H1 (cell line): ENCODE measurements at regions not wholly inside any gene's neighbourhood (a gene's known extent, or its start where the extent isn't known, plus 50 kb on each side); places are given as distances from the start of the nearest gene placed in this dataset.

Experiments used
- CTCF ChIA-PET: fragments of 300-600 bp; sonication (Branson Sonifier 250); formaldehyde crosslinking; loops from one replicate; lab custom pipeline; 2021; ENCODE audit not compliant: partially characterized antibody; lab: Charles Lee
- POLR2A ChIA-PET: fragments of 300-600 bp; sonication (Branson Sonifier 250); formaldehyde crosslinking; loops from one replicate; lab custom pipeline; 2021; ENCODE audit warnings: inconsistent platforms; ENCODE audit not compliant: partially characterized antibody; lab: Charles Lee
- DNase-seq, 2 experiments: peaks; one replicate each; pipeline versions ENCODE4 v3.0.0 to v3.0.0-alpha.2; 2010 to 2022; ENCODE audit warnings: low spot score in 2 of 2, low read depth in 1 of 2, mixed read lengths in 1 of 2
- FAIRE-seq: peaks from 2 replicates; lab custom pipeline; 2011; peaks lifted over from hg19 to GRCh38; lab: Jason Lieb, UNC
- H2AFZ ChIP-seq: 2 replicates; pipeline ENCODE4 v1.8.1; 2012; ENCODE audit warnings: low read length, inconsistent platforms
- H2AK5ac ChIP-seq: 2 replicates; pipeline ENCODE4 v1.6.1; 2013; ENCODE audit warnings: low read depth, low read length
- H2BK120ac ChIP-seq: replicated peaks from 2 replicates; pipeline ENCODE3; 2013; ENCODE audit warnings: low read depth, low read length, inconsistent platforms
- H2BK12ac ChIP-seq: 2 replicates; pipeline ENCODE4 v1.6.1; 2013; ENCODE audit warnings: low read depth, low read length
- H2BK15ac ChIP-seq: 2 replicates; pipeline ENCODE4 v1.6.1; 2013; ENCODE audit warnings: low read length
- H2BK20ac ChIP-seq: 2 replicates; pipeline ENCODE4 v1.6.1; 2013; ENCODE audit warnings: low read length
- H2BK5ac ChIP-seq: 2 replicates; pipeline ENCODE4 v1.6.1; 2013; ENCODE audit warnings: low read depth, low read length
- H3K14ac ChIP-seq: 2 replicates; pipeline ENCODE4 v1.6.1; 2013; ENCODE audit warnings: inconsistent platforms; ENCODE audit not compliant: insufficient read length
- H3K18ac ChIP-seq: 2 replicates; pipeline ENCODE4 v1.6.1; 2013; ENCODE audit warnings: low read length; ENCODE audit errors: extremely low read depth
- H3K23ac ChIP-seq: 2 replicates; pipeline ENCODE4 v1.6.1; 2013; ENCODE audit warnings: inconsistent platforms; ENCODE audit not compliant: insufficient read length
- H3K23me2 ChIP-seq: 2 replicates; pipeline ENCODE4 v1.6.1; 2013; ENCODE audit warnings: low read depth, low read length
- H3K27ac ChIP-seq: 2 replicates; pipeline ENCODE4 v1.6.1; 2011; ENCODE audit warnings: low read depth, low read length, inconsistent platforms
- H3K27me3 ChIP-seq, 4 experiments: replicated peaks in 1 of 4; 1 replicate in 1 of 4; 2 replicates in 3 of 4; pipeline versions ENCODE4 v1.6.1 to v1.8.1; 2011 to 2013; ENCODE audit warnings: low read length in 3 of 4, mild to moderate bottlenecking in 3 of 4, inconsistent platforms in 2 of 4, mixed read lengths in 2 of 4, moderate library complexity in 1 of 4; ENCODE audit not compliant: control insufficient read depth in 3 of 4, insufficient read depth in 3 of 4; ENCODE audit errors: extremely low read depth in 1 of 4
- H3K36me3 ChIP-seq, 4 experiments: 2 replicates each; pipeline versions ENCODE4 v1.6.1 to v1.8.1; 2011 to 2013; ENCODE audit warnings: mild to moderate bottlenecking in 4 of 4, low read length in 3 of 4, moderate library complexity in 2 of 4, control low read depth in 1 of 4, inconsistent platforms in 1 of 4; ENCODE audit not compliant: insufficient read depth in 4 of 4, control insufficient read depth in 2 of 4
- H3K4ac ChIP-seq: replicated peaks from 2 replicates; pipeline ENCODE3; 2013; ENCODE audit warnings: low read length, low read depth, mixed read lengths, inconsistent platforms; ENCODE audit not compliant: insufficient read length
- H3K4me1 ChIP-seq, 4 experiments: replicated peaks in 1 of 4; 1 replicate in 1 of 4; 2 replicates in 3 of 4; pipeline versions ENCODE4 v1.6.1 to v1.8.1; 2011 to 2013; ENCODE audit warnings: low read length in 3 of 4, inconsistent platforms in 2 of 4, mixed read lengths in 1 of 4; ENCODE audit not compliant: insufficient read depth in 4 of 4, control insufficient read depth in 3 of 4
- H3K4me2 ChIP-seq, 2 experiments: 2 replicates each; pipeline versions ENCODE4 v1.6.1 to v1.8.1; 2011 to 2013; ENCODE audit warnings: low read depth in 2 of 2, low read length in 2 of 2, control low read depth in 1 of 2, inconsistent platforms in 1 of 2, mild to moderate bottlenecking in 1 of 2; ENCODE audit not compliant: insufficient read depth in 1 of 2
- H3K4me3 ChIP-seq, 4 experiments: fragments of 200-600, 300-600 bp in 1 of 4; sonication (generic), shearing (Covaris generic), sonication (Bioruptor Twin) in 1 of 4; 2 replicates each; pipeline versions ENCODE4 v1.5.1 to v1.8.1; 2011 to 2016; ENCODE audit warnings: low read length in 4 of 4, low read depth in 3 of 4, control low read depth in 2 of 4, inconsistent platforms in 2 of 4, mild to moderate bottlenecking in 2 of 4, mixed read lengths in 1 of 4, moderate library complexity in 1 of 4; ENCODE audit not compliant: insufficient read depth in 2 of 4; ENCODE audit errors: extremely low read depth in 1 of 4
- H3K56ac ChIP-seq: replicated peaks from 2 replicates; pipeline ENCODE3; 2013; ENCODE audit warnings: low read depth, mild to moderate bottlenecking, mixed read lengths, low read length, inconsistent platforms; ENCODE audit not compliant: insufficient read length
- H3K79me1 ChIP-seq: 2 replicates; pipeline ENCODE4 v1.6.1; 2013; ENCODE audit warnings: low read depth, low read length, control low read depth
- H3K79me2 ChIP-seq, 2 experiments: 2 replicates each; pipeline versions ENCODE4 v1.6.1 to v1.8.1; 2012 to 2013; ENCODE audit warnings: low read length in 2 of 2, mild to moderate bottlenecking in 2 of 2, inconsistent platforms in 1 of 2; ENCODE audit not compliant: insufficient read depth in 2 of 2, control insufficient read depth in 1 of 2
- H3K9ac ChIP-seq, 4 experiments: replicated peaks in 1 of 4; 1 replicate in 1 of 4; 2 replicates in 3 of 4; pipeline versions ENCODE4 v1.6.1 to v1.8.1; 2011 to 2013; ENCODE audit warnings: low read depth in 3 of 4, low read length in 3 of 4, control low read depth in 2 of 4, mild to moderate bottlenecking in 2 of 4, moderate library complexity in 2 of 4, inconsistent platforms in 1 of 4; ENCODE audit errors: extremely low read depth in 1 of 4
- H3K9me3 ChIP-seq, 2 experiments: 2 replicates each; pipeline versions ENCODE4 v1.6.1 to v1.8.1; 2012 to 2013; ENCODE audit warnings: mild to moderate bottlenecking in 2 of 2, moderate library complexity in 2 of 2, control low read depth in 1 of 2, inconsistent platforms in 1 of 2, low read depth in 1 of 2, low read length in 1 of 2, mixed read lengths in 1 of 2; ENCODE audit not compliant: insufficient read depth in 2 of 2
- H4K20me1 ChIP-seq, 2 experiments: replicated peaks in 1 of 2; 2 replicates each; pipeline versions ENCODE3 to v1.8.1; 2011 to 2013; ENCODE audit warnings: inconsistent platforms in 2 of 2, low read length in 2 of 2, mild to moderate bottlenecking in 1 of 2; ENCODE audit not compliant: insufficient read depth in 2 of 2, control insufficient read depth in 1 of 2
- H4K5ac ChIP-seq: 2 replicates; pipeline ENCODE4 v1.6.1; 2013; ENCODE audit warnings: low read length, low read depth, mixed read lengths, inconsistent platforms; ENCODE audit not compliant: insufficient read length
- H4K8ac ChIP-seq: 2 replicates; pipeline ENCODE4 v1.8.0; 2013; ENCODE audit warnings: mild to moderate bottlenecking, moderate library complexity, low read length, inconsistent platforms; ENCODE audit not compliant: insufficient read depth; ENCODE audit errors: extremely low read depth
- H4K91ac ChIP-seq: replicated peaks from 2 replicates; pipeline ENCODE3; 2013; ENCODE audit warnings: low read length, mixed read lengths, inconsistent platforms; ENCODE audit not compliant: insufficient read length
- BACH1 ChIP-seq: IDR thresholded peaks from 2 replicates; pipeline ENCODE4 v1.6.1; 2012; ENCODE audit warnings: low read length, improper control_type of control experiment
- BCL11A ChIP-seq, 2 experiments: IDR thresholded peaks; one replicate each; pipeline ENCODE4 v1.6.1; 2011; ENCODE audit warnings: low read depth in 2 of 2, low read length in 2 of 2, mild to moderate bottlenecking in 2 of 2
- CBX8 ChIP-seq: fragments of 300-800, 300-1000 bp; sonication (generic); IDR thresholded peaks from 2 replicates; pipeline ENCODE4 v1.7.1; 2016; ENCODE audit warnings: low read depth, low read length, borderline replicate concordance
- CEBPB ChIP-seq: IDR thresholded peaks from 2 replicates; pipeline ENCODE4 v1.6.1; 2012; ENCODE audit warnings: low read depth, low read length
- CHD1 ChIP-seq: IDR thresholded peaks from 2 replicates; pipeline ENCODE4 v1.6.1; 2012; ENCODE audit warnings: low read depth, low read length, improper control_type of control experiment
- CREB1 ChIP-seq: IDR thresholded peaks from 2 replicates; pipeline ENCODE4 v1.6.1; 2012; ENCODE audit warnings: inconsistent platforms
- GABPA ChIP-seq: IDR thresholded peaks from 2 replicates; pipeline ENCODE4 v1.6.1; 2011; ENCODE audit warnings: mild to moderate bottlenecking, low read length, moderate library complexity, borderline replicate concordance; ENCODE audit not compliant: insufficient read depth
- GTF2F1 ChIP-seq: IDR thresholded peaks from 2 replicates; pipeline ENCODE4 v1.6.1; 2012; ENCODE audit warnings: low read depth, low read length, improper control_type of control experiment, borderline replicate concordance
- POLR2A ChIP-seq, 2 experiments: IDR thresholded peaks; 1 replicate in 1 of 2; 2 replicates in 1 of 2; pipeline ENCODE4 v1.6.1; 2011; ENCODE audit warnings: low read depth in 2 of 2, low read length in 2 of 2, mild to moderate bottlenecking in 2 of 2; ENCODE audit errors: control extremely low read depth in 1 of 2
- RAD21 ChIP-seq, 2 experiments: IDR thresholded peaks in 1 of 2; conservative IDR thresholded peaks in 1 of 2; 2 replicates each; pipeline ENCODE4 v1.6.1; 2011; ENCODE audit warnings: low read depth in 2 of 2, low read length in 2 of 2, improper control_type of control experiment in 1 of 2, inconsistent platforms in 1 of 2, mild to moderate bottlenecking in 1 of 2, moderate library complexity in 1 of 2
- RBBP5 ChIP-seq: IDR thresholded peaks from 2 replicates; pipeline ENCODE4 v1.7.1; 2012; ENCODE audit warnings: low read depth, mild to moderate bottlenecking, inconsistent platforms, low read length, moderate library complexity, borderline replicate concordance
- RNF2 ChIP-seq: fragments of 200-900, 300-1000 bp; sonication (generic); IDR thresholded peaks from 2 replicates; pipeline ENCODE4 v1.7.1; 2016; ENCODE audit warnings: borderline replicate concordance, low read depth, mild to moderate bottlenecking, antibody characterized with exemption, low read length; ENCODE audit not compliant: poor library complexity, severe bottlenecking; ENCODE audit errors: missing control alignments
- SIX5 ChIP-seq: IDR thresholded peaks from 2 replicates; pipeline ENCODE4 v1.6.1; 2011; ENCODE audit warnings: mild to moderate bottlenecking, low read depth, low read length
- SP4 ChIP-seq: IDR thresholded peaks from 2 replicates; pipeline ENCODE4 v1.6.1; 2012; ENCODE audit warnings: low read length, inconsistent platforms
- TAF1 ChIP-seq: IDR thresholded peaks from 2 replicates; pipeline ENCODE4 v1.6.1; 2011; ENCODE audit warnings: mild to moderate bottlenecking, low read depth, low read length
- TBP ChIP-seq: IDR thresholded peaks from 2 replicates; pipeline ENCODE4 v1.6.1; 2011; ENCODE audit warnings: low read depth, low read length, improper control_type of control experiment

DNA sequence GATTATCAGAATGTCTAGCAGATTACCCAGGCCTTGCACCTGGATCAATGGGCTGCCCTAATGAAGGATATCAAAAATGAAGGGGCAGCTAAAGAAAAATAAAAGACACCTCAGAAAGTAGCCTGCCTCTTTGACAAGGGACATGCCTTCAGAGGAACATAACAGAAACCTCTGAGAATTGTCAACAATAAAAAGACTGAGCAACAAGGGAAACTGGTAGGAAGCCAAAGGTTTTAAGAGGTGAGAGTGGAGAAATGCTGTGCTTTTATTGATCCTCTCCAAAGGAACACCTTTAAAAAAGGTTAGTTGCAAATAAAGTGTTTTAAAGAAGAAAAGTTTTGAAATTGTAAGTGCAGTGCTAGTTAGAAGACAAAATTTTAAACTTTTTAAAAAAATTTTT lies 187.8 kb upstream of the TTC14 start:
- Histone ChIP-seq H3K14ac (no peak overlapping the region), H4K8ac (no peak overlapping the region)
- TF ChIP-seq GTF2F1 = no peak
- TF ChIP-seq TBP = no peak
- TF ChIP-seq SIX5 = no peak
- TF ChIP-seq CREB1 = no peak
- no peak for TF ChIP-seq CEBPB
- TF ChIP-seq RNF2 = no peak
- TF ChIP-seq SP4 = no peak
- TF ChIP-seq BCL11A (IDR thresholded peaks at IDR 0.05; ENCODE audit: low read depth in 2 of 2, low read length in 2 of 2) = no peak
- TF ChIP-seq RBBP5 = no peak
- no peak for TF ChIP-seq TAF1
- no peak for TF ChIP-seq BACH1
- TF ChIP-seq POLR2A (IDR thresholded peaks at IDR 0.05; ENCODE audit: control extremely low read depth in 1 of 2, low read depth in 2 of 2, low read length in 2 of 2) = no peak
- TF ChIP-seq RAD21 (IDR thresholded peaks at IDR 0.05 in 1 of 2, conservative IDR thresholded peaks at IDR 0.05 in 1 of 2; ENCODE audit: low read depth in 2 of 2, low read length in 2 of 2) = no peak
- TF ChIP-seq CHD1 = no peak
- no peak for TF ChIP-seq GABPA
- no peak for TF ChIP-seq CBX8
- TF ChIP-seq, all 59 proteins: peak for 0
- no peak overlapping the region for H2AFZ ChIP-seq
- no peaks in the 10 kb centered on the region for H3K23me2 ChIP-seq
- H2AK5ac ChIP-seq = no peak overlapping the region
- H3K4me2 ChIP-seq = no peak overlapping the region
- no peaks in the 10 kb centered on the region for H3K4me1 ChIP-seq
- no peak overlapping the region for H4K91ac ChIP-seq
- no peak overlapping the region for H2BK15ac ChIP-seq
- no peak overlapping the region for H3K4me3 ChIP-seq
- ChIA-PET POLR2A (no interaction called here), CTCF (no interaction called here)
- H3K23ac ChIP-seq = no peak overlapping the region
- H3K56ac ChIP-seq = no peak overlapping the region
- H3K79me1 ChIP-seq = no peaks in the 10 kb centered on the region
- H2BK5ac ChIP-seq = no peak overlapping the region
- H3K27me3 ChIP-seq = no peaks in the 10 kb centered on the region
- H3K27ac ChIP-seq = no peak overlapping the region
- FAIRE-seq (no peak), DNase-seq (no peak)
- no peak overlapping the region for H2BK120ac ChIP-seq
- no peaks in the 10 kb centered on the region for H3K36me3 ChIP-seq
- H3K9me3 ChIP-seq = no peaks in the 10 kb centered on the region
- H2BK20ac ChIP-seq = no peak overlapping the region
- no peak overlapping the region for H2BK12ac ChIP-seq
- no peak overlapping the region for H3K9ac ChIP-seq
- no peaks in the 10 kb centered on the region for H4K20me1 ChIP-seq
- H3K18ac ChIP-seq = no peak overlapping the region
- no peak overlapping the region for H4K5ac ChIP-seq
- no peak overlapping the region for H3K4ac ChIP-seq
- H3K79me2 ChIP-seq = no peaks in the 10 kb centered on the region
